Adipocyte (in vitro differentiated cells): ENCODE measurements at regions not wholly inside any gene's neighbourhood (a gene's known extent, or its start where the extent isn't known, plus 50 kb on each side); places are given as distances from the start of the nearest gene placed in this dataset.

Source experiments
- DNase-seq: peaks from one replicate; pipeline ENCODE4 v3.0.0-alpha.2; 2015; ENCODE audit warnings: low read depth
- H3K27me3 ChIP-seq: replicated peaks from 2 replicates; pipeline ENCODE4 v1.7.0; 2013; ENCODE audit warnings: mild to moderate bottlenecking, low read length, moderate library complexity; ENCODE audit not compliant: control insufficient read depth, insufficient read depth
- H3K36me3 ChIP-seq: 2 replicates; pipeline ENCODE4 v1.7.0; 2013; ENCODE audit warnings: low read length, mild to moderate bottlenecking, moderate library complexity; ENCODE audit not compliant: control insufficient read depth, insufficient read depth, severe bottlenecking
- H3K4me1 ChIP-seq: 2 replicates; pipeline ENCODE4 v1.7.0; 2013; ENCODE audit warnings: mild to moderate bottlenecking, low read length, moderate library complexity; ENCODE audit not compliant: control insufficient read depth, insufficient read depth
- H3K4me3 ChIP-seq: 2 replicates; pipeline ENCODE4 v1.7.0; 2013; ENCODE audit warnings: mild to moderate bottlenecking, low read length, moderate library complexity
- H3K9ac ChIP-seq: 2 replicates; pipeline ENCODE4 v1.7.0; 2013; ENCODE audit warnings: mild to moderate bottlenecking, low read length, moderate library complexity
- H3K9me3 ChIP-seq: 2 replicates; pipeline ENCODE4 v1.7.0; 2013; ENCODE audit warnings: mild to moderate bottlenecking, low read length, moderate library complexity; ENCODE audit not compliant: control insufficient read depth

GRCh38 chr18:67695684-67696083, 179.2 kb upstream of the DSEL start:
- peaks cover 14% of the 10 kb centered on the region for H3K4me1 ChIP-seq
- no peak overlapping the region for H3K4me3 ChIP-seq
- H3K36me3 ChIP-seq, result no peaks in the 10 kb centered on the region
- H3K9me3 ChIP-seq, result peaks cover 2% of the 10 kb centered on the region
- no peaks in the 10 kb centered on the region for H3K27me3 ChIP-seq
- DNase-seq, result no peak
- no peak overlapping the region for H3K9ac ChIP-seq

- Histone ChIP-seq H3K9me3 (no peaks in the 10 kb centered on the region), H3K27me3 (no peaks in the 10 kb centered on the region), H3K4me1 (peaks cover 16% of the 10 kb centered on the region), H3K4me3 (no peak overlapping the region), H3K9ac (no peak overlapping the region), H3K36me3 (no peaks in the 10 kb centered on the region)
- DNase-seq, result peak; percentile 58
Observed at GRCh38 chr18:67694787-67695186, 178.3 kb upstream of the DSEL start.

- no peak overlapping the region for H3K9ac ChIP-seq
- H3K4me1 ChIP-seq, result peaks cover 16% of the 10 kb centered on the region
- no peaks in the 10 kb centered on the region for H3K27me3 ChIP-seq
- H3K4me3 ChIP-seq, result no peak overlapping the region
- H3K9me3 ChIP-seq, result no peaks in the 10 kb centered on the region
- no peak for DNase-seq
- no peaks in the 10 kb centered on the region for H3K36me3 ChIP-seq
Observed at GRCh38 chr18:67692811-67693210, 176.3 kb upstream of the DSEL start.

GRCh38 chr18:67682516-67682915, 166.0 kb upstream of the DSEL start:
- no peaks in the 10 kb centered on the region for H3K27me3 ChIP-seq
- no peaks in the 10 kb centered on the region for H3K4me1 ChIP-seq
- no peaks in the 10 kb centered on the region for H3K9me3 ChIP-seq
- no peaks in the 10 kb centered on the region for H3K36me3 ChIP-seq
- no peak overlapping the region for H3K9ac ChIP-seq
- no peak overlapping the region for H3K4me3 ChIP-seq
- no peak for DNase-seq

GRCh38 chr18:67677489-67677888, 161.0 kb upstream of the DSEL start:
- H3K9me3 ChIP-seq, result no peaks in the 10 kb centered on the region
- DNase-seq, result no peak
- H3K36me3 ChIP-seq, result no peaks in the 10 kb centered on the region
- no peaks in the 10 kb centered on the region for H3K27me3 ChIP-seq
- H3K4me3 ChIP-seq, result no peak overlapping the region
- H3K9ac ChIP-seq, result no peak overlapping the region
- H3K4me1 ChIP-seq, result peaks cover 4% of the 10 kb centered on the region

GRCh38 chr18:67672716-67673115, 156.2 kb upstream of the DSEL start:
- Histone ChIP-seq H3K9me3 (no peaks in the 10 kb centered on the region), H3K36me3 (no peaks in the 10 kb centered on the region), H3K9ac (no peak overlapping the region), H3K4me1 (peaks cover 11% of the 10 kb centered on the region), H3K27me3 (no peaks in the 10 kb centered on the region), H3K4me3 (no peak overlapping the region)
- DNase-seq, result no peak

- DNase-seq, result no peak
- Histone ChIP-seq H3K27me3 (no peaks in the 10 kb centered on the region), H3K4me3 (no peak overlapping the region), H3K9ac (no peak overlapping the region), H3K36me3 (no peaks in the 10 kb centered on the region), H3K9me3 (no peaks in the 10 kb centered on the region), H3K4me1 (peaks cover 11% of the 10 kb centered on the region)
Observed at GRCh38 chr18:67672155-67672554, 155.6 kb upstream of the DSEL start.

GRCh38 chr18:67670024-67670543, 153.6 kb upstream of the DSEL start:
- Histone ChIP-seq H3K4me1 (peaks cover 11% of the 10 kb centered on the region), H3K4me3 (peak overlapping the region; percentile 1)
- peak; percentile 93 for DNase-seq

GRCh38 chr18:67665266-67665665, 148.7 kb upstream of the DSEL start:
- Histone ChIP-seq H3K9me3 (no peaks in the 10 kb centered on the region), H3K9ac (no peak overlapping the region), H3K27me3 (no peaks in the 10 kb centered on the region), H3K36me3 (no peaks in the 10 kb centered on the region), H3K4me3 (no peak overlapping the region), H3K4me1 (peaks cover 3% of the 10 kb centered on the region)
- DNase-seq, result peak; percentile 16

More at GRCh38 chr18:67670024-67670543, 153.6 kb upstream of the DSEL start:
- no peaks in the 10 kb centered on the region for H3K36me3 ChIP-seq
- H3K9ac ChIP-seq, result no peak overlapping the region
- H3K9me3 ChIP-seq, result no peaks in the 10 kb centered on the region
- H3K27me3 ChIP-seq, result no peaks in the 10 kb centered on the region

GRCh38 chr18:67662996-67663395, 146.5 kb upstream of the DSEL start:
- Histone ChIP-seq H3K9me3 (no peaks in the 10 kb centered on the region), H3K4me3 (no peak overlapping the region), H3K4me1 (no peaks in the 10 kb centered on the region), H3K36me3 (no peaks in the 10 kb centered on the region), H3K27me3 (no peaks in the 10 kb centered on the region), H3K9ac (no peak overlapping the region)
- DNase-seq, result no peak

GRCh38 chr18:67661555-67661954, 145.0 kb upstream of the DSEL start:
- Histone ChIP-seq H3K9me3 (no peaks in the 10 kb centered on the region), H3K4me1 (no peaks in the 10 kb centered on the region), H3K4me3 (no peak overlapping the region), H3K27me3 (no peaks in the 10 kb centered on the region), H3K36me3 (no peaks in the 10 kb centered on the region), H3K9ac (no peak overlapping the region)
- no peak for DNase-seq

- Histone ChIP-seq H3K9me3 (no peaks in the 10 kb centered on the region), H3K4me3 (no peak overlapping the region), H3K9ac (no peak overlapping the region), H3K27me3 (no peaks in the 10 kb centered on the region), H3K4me1 (peaks cover 21% of the 10 kb centered on the region), H3K36me3 (no peaks in the 10 kb centered on the region)
- no peak for DNase-seq
Observed at GRCh38 chr18:67654101-67654500, 137.6 kb upstream of the DSEL start.
